ENCODE measurements at regions not wholly inside any gene's neighbourhood (a gene's known extent, or its start where the extent isn't known, plus 50 kb on each side); places are given as distances from the start of the nearest gene placed in this dataset.
A peak's percentile ranks its signal among the peaks of the same experiment; 100 is the strongest.
"Not testable (repeated sequence)": the region's sequence is repeated elsewhere in the genome, so short reads cannot be mapped to it uniquely, and the experiment has no call there.

GRCh38 chr20:52056203-52057062, 135.1 kb downstream of the ZFP64 start:
- TF ChIP-seq CTCF (IDR thresholded peaks at IDR 0.05; ENCODE audit: insufficient read depth, low read length) = no peak
- DNase-seq (ENCODE audit: low read depth) = peak; percentile 82
- H3K4me3 ChIP-seq (ENCODE audit: low read depth, low read length) = no peak overlapping the region

- no peak overlapping the region for H3K4me3 ChIP-seq (ENCODE audit: low read depth, low read length)
- TF ChIP-seq CTCF (IDR thresholded peaks at IDR 0.05; ENCODE audit: insufficient read depth, low read length) = no peak
- no peak for DNase-seq (ENCODE audit: low read depth)
These were observed 137.5 kb downstream of the ZFP64 start for GRCh38 chr20:52054123-52054522.

- peak; percentile 37 for DNase-seq (ENCODE audit: low read depth)
- TF ChIP-seq CTCF (IDR thresholded peaks at IDR 0.05; ENCODE audit: insufficient read depth, low read length) = no peak
- no peak overlapping the region for H3K4me3 ChIP-seq (ENCODE audit: low read depth, low read length)
These were observed 142.4 kb downstream of the ZFP64 start for GRCh38 chr20:52049001-52049731.

- no peak for DNase-seq (ENCODE audit: low read depth)
These were observed 143.5 kb downstream of the ZFP64 start for GRCh38 chr20:52047811-52048764.

GRCh38 chr20:52041966-52042365, 149.6 kb downstream of the ZFP64 start:
- DNase-seq (ENCODE audit: low read depth) = no peak
- no peak overlapping the region for H3K4me3 ChIP-seq (ENCODE audit: low read depth, low read length)
- TF ChIP-seq CTCF (IDR thresholded peaks at IDR 0.05; ENCODE audit: insufficient read depth, low read length) = no peak

More at GRCh38 chr20:52047811-52048764, 143.5 kb downstream of the ZFP64 start:
- H3K4me3 ChIP-seq (ENCODE audit: low read depth, low read length) = no peak overlapping the region
- TF ChIP-seq CTCF (IDR thresholded peaks at IDR 0.05; ENCODE audit: insufficient read depth, low read length) = no peak

GRCh38 chr20:52039790-52040189, 151.8 kb downstream of the ZFP64 start:
- TF ChIP-seq CTCF (IDR thresholded peaks at IDR 0.05; ENCODE audit: insufficient read depth, low read length) = no peak
- H3K4me3 ChIP-seq (ENCODE audit: low read depth, low read length) = no peak overlapping the region
- no peak for DNase-seq (ENCODE audit: low read depth)

GRCh38 chr20:52038632-52039031, 152.9 kb downstream of the ZFP64 start:
- DNase-seq (ENCODE audit: low read depth); H3K4me3 ChIP-seq (ENCODE audit: low read depth, low read length): not testable (repeated sequence)
